Prostate gland (tissue), 2 donors: ENCODE measurements at regions not wholly inside any gene's neighbourhood (a gene's known extent, or its start where the extent isn't known, plus 50 kb on each side); places are given as distances from the start of the nearest gene placed in this dataset.

ENCODE experiments used
- DNase-seq: peaks from one replicate; pipeline ENCODE4 v3.0.0-alpha.2; 2019; ENCODE audit warnings: low spot score
- H3K27ac ChIP-seq, 2 donors: fragments of 200-600 bp; sonication (generic); 2 replicates each; pipeline ENCODE4 v1.5.1; 2017 to 2019
- H3K27me3 ChIP-seq: fragments of 200-600 bp; sonication (generic); replicated peaks from 2 replicates; pipeline ENCODE4 v1.5.1; 2019; ENCODE audit not compliant: insufficient read depth
- H3K36me3 ChIP-seq, 2 donors: fragments of 200-600 bp; sonication (generic); 1 replicate in 1 of 2; 2 replicates in 1 of 2; pipeline versions ENCODE4 v1.5.1 to v1.8.1; 2017 to 2019
- H3K4me1 ChIP-seq: fragments of 200-600 bp; sonication (generic); replicated peaks from 2 replicates; pipeline ENCODE4 v1.5.1; 2019
- H3K4me3 ChIP-seq, 2 donors: fragments of 200-600 bp; sonication (generic); 2 replicates each; pipeline ENCODE4 v1.5.1; 2017 to 2019
- H3K9me3 ChIP-seq: fragments of 200-600 bp; sonication (generic); 2 replicates; pipeline ENCODE4 v1.5.1; 2017
- CTCF ChIP-seq, 4 experiments: fragments of 200-600 bp in 2 of 4; fragments of 450-650 bp in 2 of 4; sonication (generic) in 2 of 4; IDR thresholded peaks; 1 replicate in 3 of 4; 2 replicates in 1 of 4; pipeline ENCODE4 v1.5.1; 2016 to 2019; ENCODE audit warnings: antibody characterized with exemption in 4 of 4, mild to moderate bottlenecking in 2 of 4, moderate library complexity in 2 of 4
- POLR2A ChIP-seq: fragments of 450-650 bp; IDR thresholded peaks from one replicate; pipeline ENCODE4 v1.6.1; 2016; ENCODE audit warnings: antibody characterized with exemption, mild to moderate bottlenecking
- POLR2AphosphoS5 ChIP-seq: sonication (generic); formaldehyde crosslinking; IDR thresholded peaks from one replicate; pipeline ENCODE4 v1.6.1; 2017; ENCODE audit warnings: antibody characterized with exemption
- WGBS: methylation state at CpG from one replicate; pipeline ENCODE4 v1.1.5; 2018; 5-methylcytosine and 5-hydroxymethylcytosine counted together
- intact Hi-C: fragments of 100-400 bp; cut with DNase I; formaldehyde crosslinking; loops from one replicate; pipeline ENCODE4 v1.14.2; 2022

- H3K9me3 ChIP-seq, result no peaks in the 10 kb centered on the region
- no peak for TF ChIP-seq CTCF (IDR thresholded peaks at IDR 0.05)
- no peak for TF ChIP-seq POLR2AphosphoS5
- no peak for TF ChIP-seq POLR2A
- no peak for DNase-seq
- no peak overlapping the region for H3K4me3 ChIP-seq
- WGBS, result 95% methylated on average over 4 of the region's 4 CpGs
- H3K4me1 ChIP-seq, result no peaks in the 10 kb centered on the region
- intact Hi-C loops, result no loop called here
- no peak overlapping the region for H3K27ac ChIP-seq
- no peaks in the 10 kb centered on the region for H3K27me3 ChIP-seq
- no peaks in the 10 kb centered on the region for H3K36me3 ChIP-seq
Observed at GRCh38 chr6:88378639-88379038, 212.5 kb upstream of the CNR1 start.

- H3K9me3 ChIP-seq, result no peaks in the 10 kb centered on the region
- no peaks in the 10 kb centered on the region for H3K4me1 ChIP-seq
- intact Hi-C loops, result no loop called here
- no peaks in the 10 kb centered on the region for H3K27me3 ChIP-seq
- DNase-seq, result no peak
- WGBS, result 92% methylated on average over 8 of the region's 8 CpGs
- H3K4me3 ChIP-seq, result no peak overlapping the region
- TF ChIP-seq POLR2A (no peak), CTCF (IDR thresholded peaks at IDR 0.05) (no peak), POLR2AphosphoS5 (no peak)
- H3K27ac ChIP-seq, result no peak overlapping the region
- H3K36me3 ChIP-seq, result no peaks in the 10 kb centered on the region
Observed at GRCh38 chr6:88377976-88378568, 211.9 kb upstream of the CNR1 start.

GRCh38 chr6:88376768-88377387 is 210.7 kb upstream of the CNR1 start:
- Histone ChIP-seq H3K4me1 (no peaks in the 10 kb centered on the region), H3K36me3 (no peaks in the 10 kb centered on the region), H3K4me3 (no peak overlapping the region), H3K9me3 (no peaks in the 10 kb centered on the region), H3K27ac (no peak overlapping the region), H3K27me3 (no peaks in the 10 kb centered on the region)
- WGBS, result 52% methylated on average over 2 of the region's 2 CpGs
- intact Hi-C loops, result no loop called here
- no peak for DNase-seq
- no peak for TF ChIP-seq CTCF (IDR thresholded peaks at IDR 0.05)
- no peak for TF ChIP-seq POLR2A
- no peak for TF ChIP-seq POLR2AphosphoS5

GRCh38 chr6:88376197-88376596 is 210.1 kb upstream of the CNR1 start:
- no peaks in the 10 kb centered on the region for H3K27me3 ChIP-seq
- 55% methylated on average over 2 of the region's 2 CpGs for WGBS
- intact Hi-C loops, result no loop called here
- H3K4me1 ChIP-seq, result no peaks in the 10 kb centered on the region
- no peak for DNase-seq
- TF ChIP-seq POLR2AphosphoS5, result no peak
- no peak for TF ChIP-seq CTCF (IDR thresholded peaks at IDR 0.05)
- TF ChIP-seq POLR2A, result no peak
- no peak overlapping the region for H3K27ac ChIP-seq
- no peaks in the 10 kb centered on the region for H3K36me3 ChIP-seq
- no peaks in the 10 kb centered on the region for H3K9me3 ChIP-seq
- no peak overlapping the region for H3K4me3 ChIP-seq

GRCh38 chr6:88374553-88374952 is 208.4 kb upstream of the CNR1 start:
- Histone ChIP-seq H3K4me3 (no peak overlapping the region), H3K9me3 (no peaks in the 10 kb centered on the region), H3K36me3 (no peaks in the 10 kb centered on the region), H3K27me3 (no peaks in the 10 kb centered on the region), H3K27ac (no peak overlapping the region), H3K4me1 (no peaks in the 10 kb centered on the region)
- WGBS, result 62% methylated on average over 1 of the region's 1 CpG
- intact Hi-C loops, result no loop called here
- TF ChIP-seq POLR2AphosphoS5 (no peak), CTCF (IDR thresholded peaks at IDR 0.05) (no peak)
- no peak for DNase-seq
